Endothelial cell of umbilical vein (primary cell): ENCODE measurements at regions not wholly inside any gene's neighbourhood (a gene's known extent, or its start where the extent isn't known, plus 50 kb on each side); places are given as distances from the start of the nearest gene placed in this dataset.

Experiments used
- BruUV-seq: library from RNA; stranded (reverse); fragments of 400-500 nt; replicated peaks from 2 replicates; lab custom pipeline; 2021; lab: Mats Ljungman, UMichigan
- CTCF ChIA-PET: fragments of 300-600, 350-600 bp; sonication (Branson Sonifier 250); formaldehyde crosslinking; loops from one replicate; lab custom pipeline; 2021; ENCODE audit warnings: antibody characterized with exemption, inconsistent platforms; lab: Charles Lee
- POLR2A ChIA-PET: fragments of 300-600, 350-600 bp; sonication (Branson Sonifier 250); formaldehyde crosslinking; loops from one replicate; lab custom pipeline; 2021; ENCODE audit warnings: antibody characterized with exemption, inconsistent platforms; lab: Charles Lee
- DNase-seq: peaks from one replicate; pipeline ENCODE4 v3.0.0-alpha.2; 2011; ENCODE audit warnings: low read depth, low spot score
- FAIRE-seq: peaks from 2 replicates; lab custom pipeline; 2011; peaks lifted over from hg19 to GRCh38; lab: Jason Lieb, UNC
- H2AFZ ChIP-seq: 2 replicates; pipeline ENCODE4 v1.6.0; 2012; ENCODE audit warnings: low read depth, low read length, control low read depth, inconsistent platforms
- H3K27ac ChIP-seq: 2 replicates; pipeline ENCODE4 v1.5.1; 2011; ENCODE audit warnings: low read depth, mild to moderate bottlenecking, control low read depth, low read length, moderate library complexity; ENCODE audit not compliant: insufficient read depth
- H3K27me3 ChIP-seq, 2 experiments: 2 replicates each; pipeline versions ENCODE4 v1.6.0 to v1.6.1; 2011; ENCODE audit warnings: low read length in 2 of 2, mixed read lengths in 1 of 2; ENCODE audit not compliant: control insufficient read depth in 2 of 2, insufficient read depth in 2 of 2
- H3K36me3 ChIP-seq, 2 experiments: 2 replicates in 1 of 2; 3 replicates in 1 of 2; pipeline ENCODE4 v1.5.1; 2011; ENCODE audit warnings: low read length in 2 of 2, mild to moderate bottlenecking in 1 of 2, moderate library complexity in 1 of 2; ENCODE audit not compliant: control insufficient read depth in 2 of 2, insufficient read depth in 2 of 2; ENCODE audit errors: extremely low read depth in 1 of 2
- H3K4me1 ChIP-seq: 3 replicates; pipeline ENCODE4 v1.5.1; 2011; ENCODE audit warnings: mild to moderate bottlenecking, low read length; ENCODE audit not compliant: control insufficient read depth, insufficient read depth; ENCODE audit errors: extremely low read depth
- H3K4me2 ChIP-seq: 2 replicates; pipeline ENCODE4 v1.6.1; 2011; ENCODE audit warnings: low read length, control low read depth, mixed read lengths; ENCODE audit not compliant: insufficient read depth
- H3K4me3 ChIP-seq, 3 experiments: fragments of 200-600 bp in 1 of 3; sonication (generic), shearing (Covaris generic) in 1 of 3; replicated peaks in 1 of 3; 2 replicates each; pipeline ENCODE4 v1.5.1; 2011 to 2016; ENCODE audit warnings: control low read depth in 3 of 3, low read length in 3 of 3, mild to moderate bottlenecking in 2 of 3, inconsistent platforms in 1 of 3, low read depth in 1 of 3, moderate library complexity in 1 of 3; ENCODE audit not compliant: insufficient read depth in 1 of 3
- H3K79me2 ChIP-seq: 2 replicates; pipeline ENCODE4 v1.6.0; 2012; ENCODE audit warnings: low read length, inconsistent platforms; ENCODE audit not compliant: control insufficient read depth, insufficient read depth
- H3K9ac ChIP-seq: replicated peaks from 2 replicates; pipeline ENCODE3; 2011; ENCODE audit warnings: low read length, control low read depth; ENCODE audit not compliant: insufficient read depth; ENCODE audit errors: extremely low read depth
- H3K9me1 ChIP-seq: replicated peaks from 3 replicates; pipeline ENCODE4 v1.6.0; 2011; ENCODE audit warnings: mild to moderate bottlenecking, low read length; ENCODE audit not compliant: control insufficient read depth, insufficient read depth; ENCODE audit errors: extremely low read depth
- H3K9me3 ChIP-seq: replicated peaks from 2 replicates; pipeline ENCODE4 v1.5.1; 2012; ENCODE audit warnings: low read length, inconsistent platforms; ENCODE audit not compliant: control insufficient read depth, insufficient read depth
- H4K20me1 ChIP-seq: replicated peaks from 2 replicates; pipeline ENCODE3; 2011; ENCODE audit warnings: mild to moderate bottlenecking, low read length; ENCODE audit not compliant: control insufficient read depth, insufficient read depth; ENCODE audit errors: extremely low read depth
- EZH2 ChIP-seq: IDR thresholded peaks from 2 replicates; pipeline ENCODE4 v1.6.1; 2012; ENCODE audit warnings: borderline replicate concordance, low read depth, mild to moderate bottlenecking, moderate library complexity, low read length, inconsistent platforms; ENCODE audit not compliant: severe bottlenecking
- FOS ChIP-seq: IDR thresholded peaks from 2 replicates; pipeline ENCODE4 v1.6.1; 2011; ENCODE audit warnings: mild to moderate bottlenecking, low read length, moderate library complexity, borderline replicate concordance; ENCODE audit not compliant: insufficient read depth
- GATA2 ChIP-seq: IDR thresholded peaks from 2 replicates; pipeline ENCODE4 v1.7.0; 2011; ENCODE audit warnings: low read depth, mild to moderate bottlenecking, moderate library complexity, mixed read lengths, low read length; ENCODE audit not compliant: insufficient read length, insufficient read depth
- JUN ChIP-seq: IDR thresholded peaks from 2 replicates; pipeline ENCODE4 v1.6.1; 2011; ENCODE audit warnings: borderline replicate concordance, low read depth; ENCODE audit not compliant: insufficient read length, insufficient read depth
- MYC ChIP-seq: IDR thresholded peaks from one replicate; pipeline ENCODE4 v1.6.1; 2011; ENCODE audit warnings: mild to moderate bottlenecking, low read depth, low read length
- POLR2A ChIP-seq: IDR thresholded peaks from 2 replicates; pipeline ENCODE4 v1.6.1; 2012; ENCODE audit warnings: low read depth, mild to moderate bottlenecking, control low read depth, low read length
- POLR2AphosphoS5 ChIP-seq: IDR thresholded peaks from 2 replicates; pipeline ENCODE4 v1.6.1; 2012; ENCODE audit warnings: low read depth, mild to moderate bottlenecking, control low read depth, low read length, moderate library complexity; ENCODE audit not compliant: insufficient read depth
- dilution Hi-C: fragments of 300-500 bp; cut with MboI; formaldehyde crosslinking; loops from one replicate; pipeline ENCODE4 v1.15.0; 2019; ENCODE audit warnings: low sequenced_read_pairs; ENCODE audit not compliant: extremely low pct_ligation_motif_present
- intact Hi-C: fragments of 100-400 bp; cut with micrococcal nuclease; formaldehyde crosslinking; loops from one replicate; pipeline ENCODE4 v1.10.0; 2022
- TF ChIP-seq, protein P1 (sequence below), 2 donors: IDR thresholded peaks; 1 replicate in 1 of 2; 2 replicates in 1 of 2; pipeline ENCODE4 v1.5.1; 2011; ENCODE audit warnings: low read length in 2 of 2, mild to moderate bottlenecking in 2 of 2, moderate library complexity in 2 of 2, control low read depth in 1 of 2, inconsistent platforms in 1 of 2, low read depth in 1 of 2; ENCODE audit not compliant: insufficient read depth in 1 of 2; ENCODE audit errors: extremely low read depth in 1 of 2
- TF ChIP-seq, protein P2 (sequence below): IDR thresholded peaks from 2 replicates; pipeline ENCODE4 v1.6.1; 2011; ENCODE audit not compliant: insufficient read depth, insufficient read length

- no peak overlapping the region for H3K9ac ChIP-seq
- POLR2A ChIA-PET: no interaction called here
- H3K27ac ChIP-seq: no peak overlapping the region
- H3K4me1 ChIP-seq: no peaks in the 10 kb centered on the region
- DNase-seq (no peak), FAIRE-seq (no peak)
- intact Hi-C loops (no loop called here), dilution Hi-C loops (no loop called here)
- no peaks in the 10 kb centered on the region for H3K27me3 ChIP-seq
- no peak overlapping the region for H3K4me2 ChIP-seq
- no peaks in the 10 kb centered on the region for H3K79me2 ChIP-seq
- H3K4me3 ChIP-seq: no peak overlapping the region
- CTCF ChIA-PET: no interaction called here
- H3K9me1 ChIP-seq: no peaks in the 10 kb centered on the region
- TF ChIP-seq GATA2 (no peak), FOS (no peak), JUN (no peak), POLR2AphosphoS5 (no peak), MYC (no peak), POLR2A (no peak), EZH2 (no peak)
- TF ChIP-seq, protein P1, sequence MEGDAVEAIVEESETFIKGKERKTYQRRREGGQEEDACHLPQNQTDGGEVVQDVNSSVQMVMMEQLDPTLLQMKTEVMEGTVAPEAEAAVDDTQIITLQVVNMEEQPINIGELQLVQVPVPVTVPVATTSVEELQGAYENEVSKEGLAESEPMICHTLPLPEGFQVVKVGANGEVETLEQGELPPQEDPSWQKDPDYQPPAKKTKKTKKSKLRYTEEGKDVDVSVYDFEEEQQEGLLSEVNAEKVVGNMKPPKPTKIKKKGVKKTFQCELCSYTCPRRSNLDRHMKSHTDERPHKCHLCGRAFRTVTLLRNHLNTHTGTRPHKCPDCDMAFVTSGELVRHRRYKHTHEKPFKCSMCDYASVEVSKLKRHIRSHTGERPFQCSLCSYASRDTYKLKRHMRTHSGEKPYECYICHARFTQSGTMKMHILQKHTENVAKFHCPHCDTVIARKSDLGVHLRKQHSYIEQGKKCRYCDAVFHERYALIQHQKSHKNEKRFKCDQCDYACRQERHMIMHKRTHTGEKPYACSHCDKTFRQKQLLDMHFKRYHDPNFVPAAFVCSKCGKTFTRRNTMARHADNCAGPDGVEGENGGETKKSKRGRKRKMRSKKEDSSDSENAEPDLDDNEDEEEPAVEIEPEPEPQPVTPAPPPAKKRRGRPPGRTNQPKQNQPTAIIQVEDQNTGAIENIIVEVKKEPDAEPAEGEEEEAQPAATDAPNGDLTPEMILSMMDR (IDR thresholded peaks at IDR 0.05; ENCODE audit: extremely low read depth in 1 of 2, insufficient read depth in 1 of 2, low read depth in 1 of 2, low read length in 2 of 2): no peak
- TF ChIP-seq, protein P2, sequence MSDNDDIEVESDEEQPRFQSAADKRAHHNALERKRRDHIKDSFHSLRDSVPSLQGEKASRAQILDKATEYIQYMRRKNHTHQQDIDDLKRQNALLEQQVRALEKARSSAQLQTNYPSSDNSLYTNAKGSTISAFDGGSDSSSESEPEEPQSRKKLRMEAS: no peak
- no peaks in the 10 kb centered on the region for H3K9me3 ChIP-seq
- BruUV-seq: no TSS peak
- H3K36me3 ChIP-seq: no peaks in the 10 kb centered on the region
- H4K20me1 ChIP-seq: no peaks in the 10 kb centered on the region
- H2AFZ ChIP-seq: no peak overlapping the region
Observed at GRCh38 chr4:146033149-146033548, 94.5 kb upstream of the ZNF827 start.
